Brain microvascular endothelial cell (primary cell): ENCODE measurements at regions not wholly inside any gene's neighbourhood (a gene's known extent, or its start where the extent isn't known, plus 50 kb on each side); places are given as distances from the start of the nearest gene placed in this dataset.

Experiments used
- DNase-seq: peaks from one replicate; pipeline ENCODE4 v3.0.0-alpha.2; 2020
- H3K27ac ChIP-seq: fragments of 250-450 bp; sonication (Bioruptor Pico); 2 replicates; pipeline ENCODE4 v1.5.1; 2020; ENCODE audit warnings: mild to moderate bottlenecking, moderate library complexity
- H3K27me3 ChIP-seq: fragments of 250-450 bp; sonication (Bioruptor Pico); replicated peaks from 2 replicates; pipeline ENCODE4 v1.5.1; 2020; ENCODE audit warnings: mild to moderate bottlenecking
- H3K36me3 ChIP-seq: fragments of 250-450 bp; sonication (Bioruptor Pico); replicated peaks from 2 replicates; pipeline ENCODE4 v1.5.1; 2020; ENCODE audit warnings: mild to moderate bottlenecking
- H3K4me3 ChIP-seq: 2 replicates; pipeline ENCODE4 v1.5.1; 2011; ENCODE audit warnings: low read depth, mild to moderate bottlenecking, control low read depth, low read length, moderate library complexity
- CTCF ChIP-seq: IDR thresholded peaks from 2 replicates; pipeline ENCODE4 v1.5.1; 2011; ENCODE audit warnings: low read depth, mild to moderate bottlenecking, moderate library complexity, low read length, control low read depth, inconsistent platforms; ENCODE audit errors: missing control alignments
- in situ Hi-C: cut with HindIII; loops from 2 replicates; pipeline ENCODE4 v1.10.0; 2017; ENCODE audit warnings: low sequenced_read_pairs, low pct_ligation_motif_present

- Histone ChIP-seq H3K4me3 (no peak overlapping the region), H3K36me3 (no peaks in the 10 kb centered on the region), H3K27me3 (no peaks in the 10 kb centered on the region), H3K27ac (no peak overlapping the region)
- TF ChIP-seq CTCF = no peak
- DNase-seq = no peak
- in situ Hi-C loops = no loop called here
These were observed 198.7 kb upstream of the PLD5 start for GRCh38 chr1:242723044-242723716.

GRCh38 chr1:242718967-242719366 lies 194.5 kb upstream of the PLD5 start:
- in situ Hi-C loops = no loop called here
- TF ChIP-seq CTCF = no peak
- H3K4me3 ChIP-seq = no peak overlapping the region
- H3K36me3 ChIP-seq = no peaks in the 10 kb centered on the region
- H3K27me3 ChIP-seq = no peaks in the 10 kb centered on the region
- no peak for DNase-seq
- no peak overlapping the region for H3K27ac ChIP-seq

- TF ChIP-seq CTCF = no peak
- H3K36me3 ChIP-seq = no peaks in the 10 kb centered on the region
- no peaks in the 10 kb centered on the region for H3K27me3 ChIP-seq
- no peak overlapping the region for H3K27ac ChIP-seq
- no peak for DNase-seq
- no peak overlapping the region for H3K4me3 ChIP-seq
- in situ Hi-C loops = no loop called here
These were observed 187.8 kb upstream of the PLD5 start for GRCh38 chr1:242712248-242712647.

DNA sequence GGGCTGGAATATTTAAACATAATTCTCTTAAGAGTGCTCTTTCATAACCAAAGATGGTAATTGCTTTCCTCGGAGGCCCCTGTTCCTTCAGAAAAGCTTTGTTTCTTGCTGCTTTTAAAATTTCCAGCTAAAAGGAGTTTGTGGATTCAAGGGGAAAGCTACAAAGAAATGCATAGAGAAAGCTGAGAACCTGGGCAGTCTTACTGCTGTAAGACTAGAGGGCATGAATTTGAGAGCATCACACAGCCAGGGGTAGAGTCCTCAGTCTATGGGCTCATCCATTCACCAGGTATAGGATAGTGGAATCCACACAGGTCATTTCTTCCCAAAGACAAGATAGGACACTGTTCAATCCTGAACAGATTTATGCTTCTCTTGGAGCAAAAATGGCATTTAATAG lies 186.3 kb upstream of the PLD5 start:
- Histone ChIP-seq H3K27ac (no peak overlapping the region), H3K36me3 (no peaks in the 10 kb centered on the region), H3K27me3 (no peaks in the 10 kb centered on the region), H3K4me3 (no peak overlapping the region)
- no peak for DNase-seq
- in situ Hi-C loops = no loop called here
- no peak for TF ChIP-seq CTCF

DNA sequence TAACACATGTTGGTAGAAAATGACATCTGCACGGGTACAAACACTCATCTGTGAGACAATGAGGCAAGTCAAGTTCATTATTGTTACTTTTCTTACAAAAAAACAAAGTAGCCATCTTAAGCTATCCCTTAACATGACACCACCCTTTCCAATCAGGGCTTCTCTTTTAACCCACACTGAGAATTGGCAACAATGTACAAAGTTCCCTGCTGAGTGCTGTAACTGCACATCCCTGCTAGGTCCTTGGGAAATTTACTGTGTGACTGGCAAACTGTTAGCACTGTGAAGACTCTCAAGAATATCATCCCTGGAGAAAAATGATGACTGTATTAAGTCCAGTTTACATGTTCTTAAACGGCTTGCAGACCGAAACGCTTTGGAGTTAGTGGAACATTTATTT lies 185.8 kb upstream of the PLD5 start:
- no peak overlapping the region for H3K4me3 ChIP-seq
- no peak for DNase-seq
- in situ Hi-C loops = no loop called here
- no peaks in the 10 kb centered on the region for H3K27me3 ChIP-seq
- no peak for TF ChIP-seq CTCF
- H3K27ac ChIP-seq = no peak overlapping the region
- H3K36me3 ChIP-seq = no peaks in the 10 kb centered on the region

- Histone ChIP-seq H3K27me3 (no peaks in the 10 kb centered on the region), H3K27ac (no peak overlapping the region), H3K36me3 (no peaks in the 10 kb centered on the region), H3K4me3 (no peak overlapping the region)
- no peak for TF ChIP-seq CTCF
- no peak for DNase-seq
- in situ Hi-C loops = no loop called here
These were observed 179.0 kb upstream of the PLD5 start for GRCh38 chr1:242703467-242703866.
